ENCODE measurements at regions not wholly inside any gene's neighbourhood (a gene's known extent, or its start where the extent isn't known, plus 50 kb on each side); places are given as distances from the start of the nearest gene placed in this dataset.
A peak's percentile ranks its signal among the peaks of the same experiment; 100 is the strongest.

DNA sequence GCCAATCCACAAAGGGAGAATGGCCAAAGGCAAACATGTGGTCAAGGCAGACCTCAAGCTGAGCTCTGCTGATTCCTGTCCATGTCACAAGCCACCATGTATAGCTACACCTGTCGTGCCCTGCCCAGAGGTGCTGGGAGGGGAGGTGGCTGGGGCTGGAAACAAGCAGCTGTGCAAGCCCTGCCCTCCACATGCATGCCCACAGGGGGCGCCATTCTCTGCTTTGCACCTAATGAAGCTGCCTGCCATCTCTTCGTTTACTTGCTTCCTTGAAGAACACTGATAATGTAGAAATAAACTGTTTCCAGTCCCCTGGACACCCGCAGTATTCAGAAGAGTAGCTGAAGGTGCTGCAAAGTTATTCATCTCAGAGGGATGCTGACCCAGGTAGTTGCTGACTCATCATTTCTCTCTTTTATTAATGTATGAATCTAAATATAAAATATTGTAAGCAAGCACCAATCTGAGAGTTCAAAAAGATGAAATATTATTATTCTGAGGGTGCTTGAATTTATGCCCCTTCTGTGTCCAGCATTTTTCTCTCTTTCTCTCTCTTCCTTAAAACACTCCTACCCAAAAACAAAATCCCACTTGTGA lies 278.6 kb downstream of the ADGRA3 start:
- Mint-ChIP-seq H3K36me3 (ENCODE audit: unreplicated experiment) (no peaks in the 10 kb centered on the region), H3K4me1 (ENCODE audit: low read depth, unreplicated experiment) (peaks cover 60% of the 10 kb centered on the region), H3K4me3 (ENCODE audit: unreplicated experiment) (no peak overlapping the region), H3K27me3 (ENCODE audit: unreplicated experiment) (peaks cover 7% of the 10 kb centered on the region), H3K9me3 (ENCODE audit: unreplicated experiment) (peaks cover 14% of the 10 kb centered on the region), H3K27ac (ENCODE audit: unreplicated experiment) (peak overlapping the region; percentile 99)
- TF ChIP-seq, protein P1, sequence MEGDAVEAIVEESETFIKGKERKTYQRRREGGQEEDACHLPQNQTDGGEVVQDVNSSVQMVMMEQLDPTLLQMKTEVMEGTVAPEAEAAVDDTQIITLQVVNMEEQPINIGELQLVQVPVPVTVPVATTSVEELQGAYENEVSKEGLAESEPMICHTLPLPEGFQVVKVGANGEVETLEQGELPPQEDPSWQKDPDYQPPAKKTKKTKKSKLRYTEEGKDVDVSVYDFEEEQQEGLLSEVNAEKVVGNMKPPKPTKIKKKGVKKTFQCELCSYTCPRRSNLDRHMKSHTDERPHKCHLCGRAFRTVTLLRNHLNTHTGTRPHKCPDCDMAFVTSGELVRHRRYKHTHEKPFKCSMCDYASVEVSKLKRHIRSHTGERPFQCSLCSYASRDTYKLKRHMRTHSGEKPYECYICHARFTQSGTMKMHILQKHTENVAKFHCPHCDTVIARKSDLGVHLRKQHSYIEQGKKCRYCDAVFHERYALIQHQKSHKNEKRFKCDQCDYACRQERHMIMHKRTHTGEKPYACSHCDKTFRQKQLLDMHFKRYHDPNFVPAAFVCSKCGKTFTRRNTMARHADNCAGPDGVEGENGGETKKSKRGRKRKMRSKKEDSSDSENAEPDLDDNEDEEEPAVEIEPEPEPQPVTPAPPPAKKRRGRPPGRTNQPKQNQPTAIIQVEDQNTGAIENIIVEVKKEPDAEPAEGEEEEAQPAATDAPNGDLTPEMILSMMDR (IDR thresholded peaks at IDR 0.05; ENCODE audit: partially characterized antibody, unreplicated experiment), result peak; percentile 91
- DNase-seq, result peak; percentile 80

DNA sequence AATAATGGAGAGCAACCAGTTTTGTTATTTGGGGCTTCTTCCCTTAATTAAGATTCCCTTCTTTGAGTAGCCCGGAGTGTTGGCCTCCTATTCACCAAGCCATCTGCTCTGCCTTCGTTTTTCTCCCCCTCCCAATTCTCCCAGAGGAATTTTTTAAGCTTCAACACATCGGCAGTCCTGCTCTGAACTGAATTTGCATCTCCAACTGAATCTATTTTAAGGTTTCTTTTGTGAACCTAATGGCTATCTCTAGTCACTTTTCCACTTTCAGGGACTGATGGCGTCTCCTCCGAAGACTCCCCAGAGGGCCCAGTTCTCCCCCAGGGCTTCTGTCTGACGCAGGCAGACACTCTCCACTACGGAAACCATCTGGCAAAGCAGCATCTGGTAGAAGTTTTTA lies 280.2 kb downstream of the ADGRA3 start:
- Mint-ChIP-seq H3K27ac (ENCODE audit: unreplicated experiment) (peak overlapping the region; percentile 99), H3K36me3 (ENCODE audit: unreplicated experiment) (no peaks in the 10 kb centered on the region), H3K9me3 (ENCODE audit: unreplicated experiment) (peaks cover 14% of the 10 kb centered on the region), H3K27me3 (ENCODE audit: unreplicated experiment) (peaks cover 7% of the 10 kb centered on the region), H3K4me1 (ENCODE audit: low read depth, unreplicated experiment) (peaks cover 60% of the 10 kb centered on the region), H3K4me3 (ENCODE audit: unreplicated experiment) (peak overlapping the region; percentile 78)
- DNase-seq, result peak; percentile 88
- TF ChIP-seq, protein P1 (IDR thresholded peaks at IDR 0.05; ENCODE audit: partially characterized antibody, unreplicated experiment), result no peak

DNA sequence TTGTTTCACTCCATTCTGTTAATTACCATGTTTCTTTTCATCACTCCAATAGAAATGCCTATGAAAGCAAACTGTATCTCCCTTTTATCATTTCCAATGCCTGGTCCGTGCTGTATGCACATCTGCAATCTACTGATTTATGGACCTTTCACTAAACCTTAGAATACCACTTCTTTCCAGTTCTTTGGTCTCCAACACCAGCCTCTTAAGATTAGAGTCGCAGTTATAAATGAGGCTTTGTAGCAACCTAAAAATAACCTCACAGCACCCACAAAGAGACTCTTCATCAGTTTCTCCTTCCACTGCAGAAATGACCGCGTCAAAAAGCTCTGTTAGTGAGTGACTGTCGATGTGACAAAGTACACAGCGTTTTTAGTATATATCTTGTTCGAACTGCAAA lies 282.6 kb downstream of the ADGRA3 start:
- no peak overlapping the region for H3K4me3 Mint-ChIP-seq (ENCODE audit: unreplicated experiment)
- H3K27ac Mint-ChIP-seq (ENCODE audit: unreplicated experiment), result peak overlapping the region; percentile 99
- peaks cover 46% of the 10 kb centered on the region for H3K4me1 Mint-ChIP-seq (ENCODE audit: low read depth, unreplicated experiment)
- H3K27me3 Mint-ChIP-seq (ENCODE audit: unreplicated experiment), result peaks cover 7% of the 10 kb centered on the region
- TF ChIP-seq, protein P1 (IDR thresholded peaks at IDR 0.05; ENCODE audit: partially characterized antibody, unreplicated experiment), result no peak
- H3K36me3 Mint-ChIP-seq (ENCODE audit: unreplicated experiment), result no peaks in the 10 kb centered on the region
- peaks cover 14% of the 10 kb centered on the region for H3K9me3 Mint-ChIP-seq (ENCODE audit: unreplicated experiment)
- no peak for DNase-seq

DNA sequence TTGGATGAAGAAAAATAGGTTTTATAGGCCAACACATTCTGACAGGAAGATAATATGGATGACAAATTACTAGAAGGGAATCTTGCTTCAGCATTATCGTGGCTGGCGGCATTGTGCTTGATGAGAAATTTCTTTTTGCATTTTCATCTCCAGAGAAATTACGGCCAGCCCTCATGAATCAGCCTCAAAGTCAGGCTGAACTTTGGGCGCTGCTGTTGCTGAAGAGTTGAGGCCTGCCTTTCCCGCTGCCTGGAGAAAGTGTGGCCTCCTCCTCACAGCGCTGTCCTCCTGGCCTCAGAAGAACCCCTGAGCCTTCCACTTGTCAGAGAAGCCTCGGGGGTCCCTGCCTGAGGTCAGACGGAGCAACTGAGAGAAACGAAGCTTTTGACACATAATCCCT lies 272.4 kb upstream of the KCNIP4 start:
- peaks cover 15% of the 10 kb centered on the region for H3K4me1 Mint-ChIP-seq (ENCODE audit: low read depth, unreplicated experiment)
- no peak overlapping the region for H3K27ac Mint-ChIP-seq (ENCODE audit: unreplicated experiment)
- no peaks in the 10 kb centered on the region for H3K27me3 Mint-ChIP-seq (ENCODE audit: unreplicated experiment)
- peaks cover 2% of the 10 kb centered on the region for H3K9me3 Mint-ChIP-seq (ENCODE audit: unreplicated experiment)
- TF ChIP-seq, protein P1 (IDR thresholded peaks at IDR 0.05; ENCODE audit: partially characterized antibody, unreplicated experiment), result no peak
- H3K36me3 Mint-ChIP-seq (ENCODE audit: unreplicated experiment), result no peaks in the 10 kb centered on the region
- no peak overlapping the region for H3K4me3 Mint-ChIP-seq (ENCODE audit: unreplicated experiment)
- no peak for DNase-seq

DNA sequence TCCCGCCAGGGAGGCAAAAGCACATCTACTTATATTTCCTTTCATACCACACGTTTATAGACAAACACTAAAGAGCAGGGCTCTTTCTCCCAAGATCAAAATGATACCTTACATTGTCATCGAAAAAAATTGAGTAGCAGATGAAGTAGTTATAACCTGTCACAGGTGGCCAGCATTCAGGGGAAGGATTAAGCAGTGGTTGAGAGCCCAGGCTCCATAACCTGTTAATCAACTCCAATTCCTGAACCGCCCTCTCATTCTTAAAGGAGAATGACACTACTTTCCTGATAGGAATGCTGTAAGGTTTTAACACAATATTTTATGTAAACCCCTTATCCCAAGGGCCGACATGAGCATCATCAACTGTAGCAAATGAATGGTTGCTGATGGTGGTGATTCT lies 268.9 kb upstream of the KCNIP4 start:
- no peak for DNase-seq
- Mint-ChIP-seq H3K36me3 (ENCODE audit: unreplicated experiment) (no peaks in the 10 kb centered on the region), H3K4me1 (ENCODE audit: low read depth, unreplicated experiment) (peaks cover 2% of the 10 kb centered on the region), H3K27me3 (ENCODE audit: unreplicated experiment) (no peaks in the 10 kb centered on the region), H3K4me3 (ENCODE audit: unreplicated experiment) (no peak overlapping the region), H3K9me3 (ENCODE audit: unreplicated experiment) (peaks cover 2% of the 10 kb centered on the region), H3K27ac (ENCODE audit: unreplicated experiment) (no peak overlapping the region)
- TF ChIP-seq, protein P1 (IDR thresholded peaks at IDR 0.05; ENCODE audit: partially characterized antibody, unreplicated experiment), result no peak

Measured in glutamatergic neuron (in vitro differentiated cells).